GM19463 (cell line): ENCODE measurements at regions not wholly inside any gene's neighbourhood (a gene's known extent, or its start where the extent isn't known, plus 50 kb on each side); places are given as distances from the start of the nearest gene placed in this dataset.
"Not testable (repeated sequence)": the region's sequence is repeated elsewhere in the genome, so short reads cannot be mapped to it uniquely, and the experiment has no call there.

Experiments
- ATAC-seq: cut with Tn5 transposase; IDR thresholded peaks from one replicate; pipeline ENCODE4 v1.9.1; 2021; ENCODE audit warnings: mild to moderate bottlenecking, moderate library complexity; ENCODE audit not compliant: unreplicated experiment

DNA sequence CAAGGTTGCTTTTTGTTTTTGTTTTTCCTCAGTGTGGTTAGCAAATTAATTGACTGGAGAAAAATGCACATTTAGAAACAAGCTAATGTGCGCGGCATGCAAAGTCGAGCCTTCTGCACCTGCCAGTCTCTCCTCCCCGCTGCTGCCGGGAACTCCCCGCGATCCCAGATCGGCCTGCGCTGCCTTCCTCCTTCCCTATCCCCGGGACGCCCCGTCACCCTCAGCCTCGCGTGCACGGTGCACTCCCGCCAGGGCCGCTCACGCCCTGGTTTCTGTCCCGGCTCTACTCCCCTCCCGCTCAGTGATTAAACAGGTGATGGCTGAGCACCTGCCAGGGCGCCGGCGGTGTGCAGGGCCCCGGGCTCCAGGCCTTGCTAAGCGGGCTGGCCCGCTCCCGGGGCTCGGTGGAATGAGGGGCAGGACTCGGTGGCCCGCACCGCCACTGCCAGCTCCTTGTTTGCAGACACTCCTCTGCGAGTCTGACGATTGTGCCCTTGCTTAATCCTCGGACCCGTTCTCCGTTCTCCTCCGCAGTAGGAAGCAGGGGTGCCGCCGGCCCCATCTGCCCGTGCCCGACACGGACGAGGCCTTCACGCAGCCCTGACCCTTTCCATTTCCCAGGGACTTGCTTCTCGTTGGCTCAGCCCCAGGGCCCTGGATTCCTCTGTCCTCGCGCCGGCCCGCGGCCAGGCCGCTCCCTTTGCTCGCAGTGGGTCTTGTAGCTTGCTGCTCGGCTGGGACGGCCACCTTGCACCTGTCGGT, 143.4 kb downstream of the TRIML1 start:
- ATAC-seq, result no peak

DNA sequence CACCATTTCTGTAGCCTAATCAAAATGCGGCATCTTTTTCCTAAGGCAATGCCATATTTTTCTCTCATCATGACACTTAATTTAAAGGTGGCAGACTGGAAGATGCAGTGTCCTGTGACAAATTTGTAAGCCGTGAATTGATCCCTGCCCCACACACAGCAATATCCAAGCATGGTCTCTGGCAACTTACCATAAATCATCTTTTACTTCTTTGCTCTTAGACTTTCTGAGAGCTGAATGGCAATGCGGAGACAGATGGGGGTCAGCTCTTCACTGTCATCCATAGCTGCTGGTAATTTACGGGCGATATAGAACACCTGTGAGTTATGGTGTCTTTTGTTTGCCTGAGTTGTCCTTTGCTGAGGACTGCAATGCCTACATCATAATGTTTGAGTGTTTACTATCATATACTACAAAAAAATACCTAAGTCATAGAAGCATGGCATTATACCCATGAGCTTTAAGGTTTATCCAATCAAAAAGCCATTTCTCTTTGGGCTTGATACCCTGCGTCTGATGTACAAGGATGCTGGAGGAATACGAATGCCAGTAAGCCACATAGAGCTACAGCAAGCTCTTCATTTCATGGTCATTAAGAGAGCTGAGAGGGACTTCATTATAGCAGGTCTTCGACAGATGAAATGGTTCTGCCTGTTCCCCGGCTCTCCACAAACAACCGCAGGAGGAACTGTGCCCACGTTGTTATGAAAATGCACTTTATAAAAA, 148.1 kb downstream of the TRIML1 start:
- ATAC-seq, result no peak

DNA sequence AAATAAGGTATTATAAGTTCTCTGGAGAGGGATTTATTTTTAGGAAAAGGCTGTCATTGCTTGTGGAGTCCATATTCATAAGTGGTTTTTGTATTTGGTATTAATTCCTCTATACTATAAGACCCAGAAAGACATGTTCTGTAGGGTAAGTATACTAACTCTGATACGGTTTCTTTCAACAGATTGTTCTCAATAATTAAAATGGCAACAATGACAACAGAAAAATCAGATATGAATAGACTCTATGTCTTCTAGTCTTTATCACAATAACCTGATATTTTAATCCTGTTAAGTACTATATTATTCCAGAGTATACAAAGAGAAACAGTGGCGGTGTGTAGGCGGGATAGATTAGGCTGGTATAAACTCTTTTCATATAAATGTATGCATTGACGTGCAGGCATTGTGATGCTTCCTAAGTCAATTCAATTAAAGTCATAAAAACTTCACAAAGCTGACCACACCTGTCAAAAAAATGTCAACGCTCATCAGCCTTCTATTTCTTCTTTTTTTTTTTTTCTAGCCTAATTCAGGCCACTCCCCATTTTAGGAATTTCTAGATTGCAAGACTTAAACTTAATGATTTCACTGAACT, 150.4 kb downstream of the TRIML1 start:
- ATAC-seq, result no peak

DNA sequence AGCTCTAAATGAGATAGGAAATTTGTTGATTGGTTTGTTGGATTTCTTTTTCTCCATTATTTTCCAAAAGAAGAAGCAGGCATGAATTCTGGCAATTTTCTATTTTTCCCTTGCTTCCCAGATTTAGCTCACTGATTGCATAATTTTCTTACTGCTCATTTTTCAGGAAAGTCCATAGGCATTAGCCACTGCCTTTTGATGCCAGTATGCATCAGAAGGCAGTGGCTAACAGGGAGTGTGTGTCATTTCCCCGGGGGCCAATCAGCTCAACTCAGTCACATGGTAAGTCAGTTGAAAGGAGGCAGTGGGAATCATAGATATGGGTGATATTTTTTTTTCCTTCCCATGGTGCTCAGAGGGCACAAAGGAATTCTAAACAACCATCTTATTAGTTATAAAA, 156.7 kb downstream of the TRIML1 start:
- no peak for ATAC-seq

DNA sequence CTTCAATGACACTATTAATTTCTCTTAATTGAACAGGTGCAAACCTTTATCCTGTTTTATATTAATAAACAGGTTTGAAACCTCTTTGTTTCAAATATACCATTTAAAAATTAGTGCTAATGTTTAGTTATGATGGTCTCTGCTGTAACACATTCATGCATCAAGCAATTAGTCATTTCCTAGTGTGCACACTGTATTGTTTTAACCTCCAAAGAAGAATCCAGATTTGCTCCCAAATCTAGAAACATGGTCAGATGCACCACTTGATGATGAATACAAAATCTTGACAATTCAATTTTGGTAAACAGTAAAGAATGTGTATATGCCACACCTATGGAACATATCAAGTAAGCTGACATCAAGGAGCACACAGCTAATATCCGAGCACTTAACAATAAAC, 157.1 kb downstream of the TRIML1 start:
- ATAC-seq, result no peak

DNA sequence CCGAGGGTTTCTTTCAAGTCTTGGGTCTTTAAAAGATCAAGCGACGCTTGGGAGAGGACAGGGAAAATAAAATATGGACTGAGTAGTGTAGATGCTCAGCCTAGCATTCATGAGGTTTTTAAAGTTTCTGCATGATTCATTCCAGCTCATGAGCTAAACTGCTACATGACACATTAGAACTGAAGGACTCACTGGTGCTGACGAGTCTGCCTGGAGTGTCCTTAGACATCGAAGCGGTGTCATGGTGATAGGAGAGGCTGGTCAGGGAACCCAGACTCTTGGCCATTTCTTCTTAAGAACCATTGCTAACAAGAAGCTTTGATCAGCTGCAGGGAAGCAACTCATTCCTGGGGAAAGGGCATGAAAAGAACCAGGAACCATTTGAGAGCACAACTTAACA, 158.6 kb downstream of the TRIML1 start:
- ATAC-seq, result no peak

DNA sequence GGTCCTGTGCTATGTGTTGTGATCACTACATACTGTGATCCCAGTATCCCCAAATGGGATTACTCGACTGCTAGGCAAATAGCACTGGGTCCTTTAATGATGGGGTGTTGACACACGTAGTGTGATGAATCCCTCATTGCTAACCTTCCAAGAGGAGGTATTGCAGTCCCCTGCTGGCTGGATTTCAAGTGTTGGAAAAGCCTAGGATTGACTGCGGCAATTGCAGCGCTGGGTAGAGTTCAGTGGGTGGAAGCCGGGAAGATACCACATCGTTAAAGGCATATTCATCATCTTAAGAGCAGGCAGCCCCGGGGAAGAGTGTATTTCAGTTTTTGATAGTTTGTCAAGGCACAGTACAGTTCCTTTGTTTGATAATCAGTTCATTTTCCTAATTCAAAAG, 159.9 kb downstream of the TRIML1 start:
- ATAC-seq, result no peak

DNA sequence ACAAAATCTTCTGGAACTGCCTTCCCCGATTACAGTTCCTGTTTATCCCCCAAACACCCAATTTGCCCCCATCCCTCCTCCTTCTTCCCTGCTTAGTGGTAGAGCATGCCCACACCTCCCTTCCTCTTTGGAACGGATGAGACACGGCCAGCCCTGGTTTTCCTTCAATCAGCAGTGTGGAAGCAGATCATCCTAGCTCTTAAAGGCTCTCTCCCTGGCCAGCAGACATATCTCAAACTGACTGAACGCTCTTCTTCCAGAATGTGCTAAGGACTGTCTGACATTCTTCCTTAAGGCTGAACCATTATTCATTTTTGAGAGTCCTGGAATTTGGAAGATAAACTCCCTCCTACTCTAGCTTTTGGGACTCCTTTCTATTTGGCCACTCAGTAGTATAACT, 161.1 kb downstream of the TRIML1 start:
- no peak for ATAC-seq

DNA sequence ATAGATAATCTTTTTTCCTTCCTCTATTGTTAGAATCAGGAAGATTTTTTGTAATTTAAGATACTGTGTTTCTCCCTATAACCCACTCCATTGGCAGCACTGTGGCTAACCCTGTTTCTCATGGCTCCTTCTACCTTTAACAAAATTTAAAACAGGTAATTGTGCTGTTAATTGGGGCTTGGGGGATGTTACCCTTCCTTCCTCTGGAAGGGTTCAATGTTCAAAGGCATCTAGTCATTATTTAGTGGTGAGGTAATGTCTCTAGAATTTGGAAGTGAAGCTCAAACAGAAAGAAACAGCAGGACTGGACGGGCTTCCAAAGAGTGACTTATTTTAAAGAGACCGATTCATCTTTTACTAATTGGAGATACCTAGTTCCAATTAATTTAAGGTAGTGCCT, 166.4 kb downstream of the TRIML1 start:
- no peak for ATAC-seq

DNA sequence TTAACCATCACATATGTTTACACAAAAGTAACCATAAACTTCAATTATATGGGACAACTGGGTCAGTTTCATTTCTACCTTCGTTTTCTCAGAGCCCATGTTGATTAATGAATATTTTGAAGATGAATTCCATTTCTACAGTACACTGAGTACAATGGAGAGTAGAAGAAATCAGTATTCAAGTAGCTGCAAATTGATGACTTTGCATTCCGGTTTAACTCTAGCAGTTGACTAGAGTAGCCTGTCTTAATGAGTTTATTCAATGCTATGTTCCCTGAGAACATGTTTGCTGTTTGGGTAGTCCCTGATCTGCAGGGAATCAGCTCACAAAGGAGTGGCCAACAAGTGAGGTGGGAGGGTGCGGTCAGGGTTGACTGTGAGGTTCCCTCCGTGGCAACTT, 168.3 kb downstream of the TRIML1 start:
- no peak for ATAC-seq

DNA sequence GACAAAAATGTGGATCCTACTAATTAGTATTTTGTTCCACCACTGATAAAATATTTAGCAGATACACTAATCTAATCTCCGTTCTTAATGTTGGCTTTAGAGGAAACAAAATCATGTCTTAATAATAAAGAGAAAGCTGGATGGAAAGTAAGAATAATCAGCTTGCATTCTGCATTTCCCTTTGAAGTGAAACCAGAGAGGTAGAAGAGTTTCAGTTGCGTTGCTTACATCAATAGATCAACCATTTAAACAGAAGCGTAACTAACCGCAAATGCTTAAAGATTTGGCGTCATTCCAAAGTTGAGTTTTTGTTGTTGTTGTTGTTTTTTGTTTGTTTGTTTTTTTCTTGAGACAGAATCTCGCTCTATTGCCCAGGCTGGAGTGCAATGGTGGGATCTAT, 168.9 kb downstream of the TRIML1 start:
- no peak for ATAC-seq

DNA sequence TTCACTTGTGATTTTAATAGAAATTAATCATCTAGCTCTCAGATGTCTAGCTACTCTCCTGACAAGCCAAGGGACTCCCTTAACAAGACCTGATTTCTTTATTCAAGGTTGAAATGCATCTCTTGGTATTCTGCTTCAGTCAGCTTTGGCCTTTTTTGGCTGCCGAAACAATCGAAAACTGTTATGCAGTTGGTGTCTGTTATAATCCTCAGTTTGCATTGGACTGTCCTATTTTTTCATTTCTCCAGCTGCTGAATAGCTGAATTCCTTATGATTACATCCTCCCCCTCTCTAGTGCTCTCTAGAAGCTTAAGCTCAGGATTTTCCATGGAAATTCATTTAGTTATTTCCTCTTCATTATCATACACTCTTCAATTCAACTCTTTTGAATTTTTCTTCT, 177.2 kb downstream of the TRIML1 start:
- no peak for ATAC-seq

DNA sequence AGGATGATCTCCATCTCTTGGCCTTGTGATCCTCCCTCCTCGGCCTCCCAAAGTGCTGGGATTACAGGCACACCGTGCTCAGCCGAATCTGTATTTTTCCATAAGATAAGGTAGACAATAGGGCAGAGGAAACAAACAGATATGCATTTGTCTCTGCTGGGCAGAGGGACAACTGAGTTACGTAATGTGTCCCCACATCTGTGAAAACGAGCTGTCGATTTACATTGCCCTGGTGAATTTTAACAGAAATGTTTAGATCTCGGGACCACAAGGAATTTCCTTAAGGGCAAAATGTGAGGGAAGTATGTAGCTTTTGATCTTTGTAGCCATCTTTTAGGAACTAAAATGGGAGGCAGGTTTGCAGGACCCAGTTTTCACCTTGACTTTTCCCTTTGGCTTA, 189.7 kb downstream of the TRIML1 start:
- ATAC-seq, result no peak

DNA sequence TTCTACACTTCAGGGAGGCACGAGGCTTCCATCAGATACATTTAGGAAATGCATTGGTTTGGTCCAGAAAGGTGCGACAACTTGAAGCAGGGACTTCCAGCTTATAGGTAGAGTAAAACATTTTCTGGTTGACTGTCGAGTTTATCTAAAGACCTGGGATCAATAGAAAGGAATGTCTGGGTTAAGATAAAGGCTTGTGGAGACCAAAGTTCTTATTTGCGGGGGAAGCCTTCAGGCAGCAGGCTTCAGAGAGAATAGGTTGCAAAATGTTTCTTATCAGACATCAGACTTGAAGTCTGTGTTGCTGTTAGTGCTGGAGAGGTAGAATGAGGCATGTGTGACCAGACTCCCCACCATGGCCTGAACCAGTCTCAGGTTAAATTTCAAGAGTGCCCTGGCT, 190.3 kb downstream of the TRIML1 start:
- ATAC-seq, result no peak

DNA sequence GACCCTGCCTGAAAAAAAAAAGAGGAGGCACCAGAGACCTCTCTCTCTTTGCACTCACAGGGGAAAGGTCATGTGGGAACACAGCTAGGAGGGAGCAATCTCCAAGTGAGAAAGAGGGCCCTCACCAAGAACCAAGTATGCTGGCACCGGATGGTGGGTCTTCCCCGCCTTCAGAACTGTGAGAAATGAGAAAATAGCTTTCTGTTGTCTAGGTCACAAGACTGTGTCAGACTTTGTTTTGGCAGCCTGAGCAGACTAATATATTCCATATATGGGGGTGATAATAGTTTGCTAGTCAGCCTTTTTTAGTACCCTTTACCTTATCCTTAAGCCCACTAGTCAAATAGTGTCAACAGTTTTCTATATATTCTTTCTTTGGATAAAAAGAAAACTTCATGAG, 193.0 kb downstream of the TRIML1 start:
- ATAC-seq, result no peak

DNA sequence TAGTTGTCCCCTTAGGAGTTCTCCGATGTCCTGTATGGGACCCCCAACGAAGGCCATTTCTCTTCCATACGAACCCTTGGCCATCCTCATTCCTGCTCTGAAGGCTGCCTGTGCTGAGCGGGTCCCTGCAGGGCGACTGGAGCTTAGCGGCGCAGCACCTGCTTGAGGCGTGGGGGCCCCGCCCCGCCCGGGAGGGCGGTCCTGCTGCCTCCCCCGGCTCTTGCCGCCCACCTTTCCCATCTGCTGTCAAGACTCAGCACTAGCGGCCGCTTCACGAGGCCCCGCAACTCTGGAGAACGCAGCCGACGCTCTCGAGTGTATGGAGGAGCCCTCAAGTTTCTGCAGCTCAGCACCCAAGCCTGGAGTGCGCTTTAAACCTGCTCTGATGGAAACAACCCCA, 197.7 kb downstream of the TRIML1 start:
- no peak for ATAC-seq

DNA sequence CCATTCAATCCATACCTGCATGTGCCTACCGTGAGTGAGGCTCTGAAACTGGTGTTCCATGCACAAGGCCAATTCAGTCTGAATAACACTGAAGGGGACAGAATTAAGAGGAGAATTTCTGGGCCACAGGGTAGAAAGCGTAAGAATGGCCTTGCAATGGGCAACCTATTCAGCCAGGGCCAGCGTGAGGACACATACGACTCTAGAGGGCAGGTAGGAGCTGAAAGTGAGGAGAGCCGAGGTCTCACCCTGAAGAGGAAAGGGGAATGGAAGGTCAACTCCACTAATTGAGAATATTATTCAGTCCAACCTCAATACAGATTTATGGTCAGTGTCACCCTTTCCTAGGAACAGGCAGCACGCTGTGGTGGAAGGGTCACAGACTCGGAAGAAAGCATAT, 202.2 kb downstream of the TRIML1 start:
- no peak for ATAC-seq

DNA sequence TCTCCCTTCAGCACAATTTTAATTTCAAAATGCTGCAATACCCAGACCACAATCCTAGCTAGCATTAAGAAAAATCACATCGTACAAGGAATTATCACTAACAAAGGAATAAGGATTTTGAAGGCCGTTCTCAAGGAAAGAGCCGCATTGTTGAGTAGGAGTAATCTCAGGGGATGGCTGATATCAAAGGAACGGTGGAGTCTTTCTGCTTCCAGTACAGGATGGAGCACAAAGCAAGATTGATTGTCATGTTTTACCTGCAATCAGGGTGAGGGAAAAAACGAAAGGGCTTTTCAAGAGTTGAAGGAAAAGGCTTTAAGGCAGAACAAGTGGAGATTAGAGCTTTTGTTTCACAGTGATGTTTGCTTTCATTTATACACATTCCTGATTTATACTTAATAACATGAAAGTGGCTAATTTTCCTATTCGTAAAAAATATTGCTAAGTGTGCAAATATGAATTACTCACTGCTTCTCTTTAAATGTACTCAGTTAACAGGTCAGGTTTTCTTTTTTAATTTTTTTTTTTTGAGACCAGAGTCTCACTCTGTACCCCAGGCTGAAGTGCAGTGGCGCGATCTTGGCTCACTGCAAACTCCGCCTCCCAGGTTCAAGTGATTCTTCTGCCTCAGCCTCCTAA, 207.0 kb downstream of the TRIML1 start:
- ATAC-seq, result no peak

DNA sequence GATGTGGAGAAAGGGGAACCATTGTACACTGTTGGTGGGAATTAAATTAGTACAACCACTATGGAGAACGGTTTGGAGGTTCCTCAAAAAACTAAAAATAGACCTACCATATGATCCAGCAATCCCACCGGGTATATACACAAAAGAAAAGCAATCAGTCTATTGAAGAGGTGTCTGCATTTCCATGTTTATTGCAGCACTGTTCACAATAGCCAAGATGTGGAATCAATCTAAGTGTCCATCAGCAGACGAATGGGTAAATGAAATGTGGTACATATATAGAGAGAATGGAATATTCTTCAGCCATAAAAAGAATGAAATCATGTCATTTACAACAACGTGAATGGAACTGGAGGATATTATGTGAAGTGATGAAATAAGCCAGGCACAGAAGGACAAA, 208.1 kb downstream of the TRIML1 start:
- no peak for ATAC-seq

DNA sequence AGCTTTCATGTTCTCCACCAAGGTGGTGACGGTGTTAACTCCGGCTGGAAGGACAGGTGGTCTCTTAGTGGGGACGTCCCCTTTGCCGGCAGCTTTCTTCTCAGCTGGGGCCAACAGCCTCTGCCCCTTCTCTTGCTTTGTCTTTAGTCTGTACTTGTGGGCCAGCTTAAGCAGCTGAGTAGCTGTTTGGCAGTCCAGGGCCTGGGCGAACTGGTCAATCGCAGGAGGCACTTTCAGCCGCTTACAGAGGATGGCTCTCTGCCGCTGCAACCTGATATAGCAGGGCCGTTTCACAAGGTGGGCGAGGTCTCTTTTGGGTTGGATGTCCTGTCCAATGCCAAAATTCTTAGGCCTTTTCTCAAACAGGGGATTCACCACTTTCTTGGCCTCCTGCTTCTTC, 210.3 kb downstream of the TRIML1 start:
- ATAC-seq, result not testable (repeated sequence)

DNA sequence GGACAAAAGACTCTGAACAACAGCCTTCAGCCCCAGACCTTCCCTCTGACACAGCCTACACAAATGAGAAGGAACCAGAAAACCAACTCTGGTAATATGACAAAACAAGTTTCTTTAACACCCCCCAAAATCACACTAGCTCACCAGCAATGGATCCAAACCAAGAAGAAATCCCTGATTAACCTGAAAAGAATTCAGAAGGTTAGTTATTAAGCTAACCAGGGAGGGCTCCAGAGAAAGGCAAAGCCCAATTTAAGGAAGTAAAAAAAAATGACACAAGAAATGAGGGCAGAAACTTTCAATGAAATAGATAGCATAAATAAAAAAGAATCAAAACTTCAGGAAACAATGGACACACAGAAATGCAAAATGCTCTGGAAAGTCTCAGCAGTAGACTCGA, 224.0 kb downstream of the TRIML1 start:
- no peak for ATAC-seq

DNA sequence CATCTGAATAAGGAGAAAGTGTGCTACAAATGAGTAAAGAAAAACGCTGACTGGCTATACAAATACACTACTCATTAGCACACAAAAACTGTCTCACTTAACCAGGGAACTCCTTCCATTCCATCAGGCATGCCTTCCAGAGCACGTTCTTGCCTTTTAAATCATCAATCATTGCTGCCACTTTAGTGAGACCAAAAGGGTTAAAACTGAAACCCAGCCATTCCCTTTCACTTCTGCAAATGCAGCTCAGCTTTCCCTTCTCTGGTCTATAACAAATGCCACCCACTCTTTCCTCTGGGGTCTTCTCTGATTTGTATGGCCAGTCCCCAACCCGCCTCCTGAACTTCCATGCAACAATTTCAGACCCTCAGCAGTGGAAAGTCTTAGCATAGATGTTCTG, 231.5 kb downstream of the TRIML1 start:
- ATAC-seq, result no peak
